HCT116 (cell line): ENCODE measurements at regions not wholly inside any gene's neighbourhood (a gene's known extent, or its start where the extent isn't known, plus 50 kb on each side); places are given as distances from the start of the nearest gene placed in this dataset.

ENCODE experiments used
- ATAC-seq: fragments of 200-7000 bp; cut with Tn5 transposase; 2 replicates; pipeline ENCODE4 v1.9.1; 2020; ENCODE audit warnings: mild to moderate bottlenecking, moderate library complexity
- BruUV-seq: library from RNA; stranded (reverse); fragments of 400-500 nt; replicated peaks from 2 replicates; lab custom pipeline; 2021; lab: Mats Ljungman, UMichigan
- CTCF ChIA-PET: fragments of 300-600 bp; sonication (Branson Sonifier 250); formaldehyde crosslinking; loops from one replicate; lab custom pipeline; 2021; ENCODE audit warnings: antibody characterized with exemption; lab: Charles Lee
- POLR2A ChIA-PET: fragments of 300-600, 350-600 bp; sonication (Branson Sonifier 250); formaldehyde crosslinking; loops from one replicate; lab custom pipeline; 2021; ENCODE audit warnings: antibody characterized with exemption; lab: Charles Lee
- RAD21 ChIA-PET, 2 experiments: fragments of 300-600 bp; sonication (Branson Sonifier 250); formaldehyde crosslinking; loops; one replicate each; lab custom pipeline; 2023; ENCODE audit warnings: low total read pairs in 2 of 2; ENCODE audit not compliant: uncharacterized antibody in 2 of 2, unreplicated experiment in 2 of 2, low non-redundant PET in 1 of 2; lab: Charles Lee
- DNase-seq: peaks from one replicate; pipeline ENCODE4 v3.0.0-alpha.2; 2010; ENCODE audit warnings: low read depth, low spot score
- H2AFZ ChIP-seq: fragments of 200-600 bp; shearing (Covaris generic), sonication (generic); 2 replicates; pipeline ENCODE4 v1.6.1; 2017; ENCODE audit warnings: low read depth, mixed run types, mixed read lengths, antibody characterized with exemption, low read length; ENCODE audit not compliant: poor library complexity, severe bottlenecking
- H3K27ac ChIP-seq: 2 replicates; pipeline ENCODE4 v1.5.1; 2012; ENCODE audit warnings: low read depth, low read length
- H3K27me3 ChIP-seq: fragments of 200-600 bp; sonication (generic); 2 replicates; pipeline ENCODE4 v1.6.1; 2016; ENCODE audit warnings: mixed run types, low read length, mixed read lengths; ENCODE audit not compliant: insufficient read depth
- H3K36me3 ChIP-seq, 2 experiments: fragments of 200-500 bp in 1 of 2; fragments of 200-600 bp in 1 of 2; sonication (Bioruptor generic) in 1 of 2; sonication (generic) in 1 of 2; 2 replicates each; pipeline versions ENCODE4 v1.5.1 to v1.6.1; 2014 to 2016; ENCODE audit warnings: low read length in 2 of 2, inconsistent platforms in 1 of 2, mixed read lengths in 1 of 2, mixed run types in 1 of 2; ENCODE audit not compliant: insufficient read depth in 2 of 2, control insufficient read depth in 1 of 2
- H3K4me1 ChIP-seq, 2 experiments: fragments of 200-600 bp in 1 of 2; sonication (generic) in 1 of 2; 2 replicates each; pipeline versions ENCODE4 v1.5.1 to v1.6.1; 2012 to 2017; ENCODE audit warnings: low read length in 2 of 2, inconsistent platforms in 1 of 2, mild to moderate bottlenecking in 1 of 2, mixed read lengths in 1 of 2, mixed run types in 1 of 2, moderate library complexity in 1 of 2; ENCODE audit not compliant: insufficient read depth in 2 of 2, control insufficient read depth in 1 of 2
- H3K4me2 ChIP-seq: fragments of 200-600 bp; sonication (generic); 2 replicates; pipeline ENCODE4 v1.6.1; 2017; ENCODE audit warnings: mixed run types, low read length, mixed read lengths
- H3K4me3 ChIP-seq, 2 experiments: fragments of 200-600 bp in 1 of 2; sonication (generic) in 1 of 2; replicated peaks in 1 of 2; 2 replicates each; pipeline ENCODE4 v1.5.1; 2011 to 2016; ENCODE audit warnings: low read length in 2 of 2, control low read depth in 1 of 2, low read depth in 1 of 2, mild to moderate bottlenecking in 1 of 2, mixed read lengths in 1 of 2, mixed run types in 1 of 2
- H3K79me2 ChIP-seq: fragments of 200-600 bp; sonication (generic); 2 replicates; pipeline ENCODE4 v1.6.1; 2017; ENCODE audit warnings: mild to moderate bottlenecking, mixed run types, low read length, moderate library complexity, mixed read lengths; ENCODE audit not compliant: insufficient read depth
- H3K9ac ChIP-seq: fragments of 200-600 bp; sonication (generic); 2 replicates; pipeline ENCODE4 v1.6.1; 2016; ENCODE audit warnings: low read length, mixed read lengths
- H3K9me2 ChIP-seq: fragments of 200-600 bp; sonication (generic), shearing (Covaris generic); 2 replicates; pipeline ENCODE4 v1.6.1; 2017; ENCODE audit warnings: mixed run types, mild to moderate bottlenecking, moderate library complexity; ENCODE audit not compliant: insufficient read depth
- H3K9me3 ChIP-seq, 2 experiments: fragments of 200-500 bp in 1 of 2; fragments of 200-600 bp in 1 of 2; sonication (Bioruptor generic) in 1 of 2; sonication (generic) in 1 of 2; 2 replicates each; pipeline ENCODE4 v1.6.1; 2014 to 2017; ENCODE audit warnings: low read length in 2 of 2, mixed read lengths in 2 of 2, inconsistent platforms in 1 of 2, low read depth in 1 of 2, mild to moderate bottlenecking in 1 of 2, mixed run types in 1 of 2, moderate library complexity in 1 of 2; ENCODE audit not compliant: control insufficient read depth in 1 of 2, insufficient read depth in 1 of 2
- H4K20me1 ChIP-seq: fragments of 200-600 bp; sonication (generic), shearing (Covaris generic); 2 replicates; pipeline ENCODE4 v1.6.1; 2017; ENCODE audit warnings: mixed run types, mild to moderate bottlenecking, moderate library complexity; ENCODE audit not compliant: insufficient read depth
- CTCF ChIP-seq, 3 experiments: fragments of 200-600 bp in 1 of 3; sonication (generic) in 1 of 3; IDR thresholded peaks in 2 of 3; conservative IDR thresholded peaks in 1 of 3; 2 replicates each; pipeline ENCODE4 v1.5.1; 2012 to 2017; ENCODE audit warnings: low read depth in 2 of 3, low read length in 2 of 3, antibody characterized with exemption in 1 of 3, borderline replicate concordance in 1 of 3, control low read depth in 1 of 3, mild to moderate bottlenecking in 1 of 3, mixed read lengths in 1 of 3, mixed run types in 1 of 3, moderate library complexity in 1 of 3; ENCODE audit not compliant: insufficient read depth in 1 of 3
- EGR1 ChIP-seq: IDR thresholded peaks from 2 replicates; pipeline ENCODE4 v1.6.1; 2012; ENCODE audit warnings: low read depth
- ELF1 ChIP-seq: IDR thresholded peaks from 2 replicates; pipeline ENCODE4 v1.6.1; 2012; ENCODE audit warnings: low read depth, borderline replicate concordance
- EZH2 ChIP-seq: fragments of 200-600 bp; sonication (generic); IDR thresholded peaks from 2 replicates; pipeline ENCODE4 v1.6.1; 2017; ENCODE audit warnings: antibody characterized with exemption, mixed run types
- EZH2phosphoT487 ChIP-seq: fragments of 200-600 bp; IDR thresholded peaks from 2 replicates; pipeline ENCODE4 v1.6.1; 2018; ENCODE audit warnings: antibody characterized with exemption, borderline replicate concordance
- FOSL1 ChIP-seq: IDR thresholded peaks from 2 replicates; pipeline ENCODE4 v1.6.1; 2012; ENCODE audit warnings: low read depth
- POLR2A ChIP-seq: IDR thresholded peaks from 2 replicates; pipeline ENCODE4 v1.7.0; 2011; ENCODE audit warnings: borderline replicate concordance; ENCODE audit not compliant: insufficient read depth, insufficient read length; ENCODE audit errors: extremely low read depth
- RAD21 ChIP-seq: IDR thresholded peaks from 2 replicates; pipeline ENCODE4 v1.6.1; 2012; ENCODE audit warnings: low read depth, mild to moderate bottlenecking
- REST ChIP-seq: IDR thresholded peaks from 2 replicates; pipeline ENCODE4 v1.6.1; 2012; ENCODE audit warnings: low read depth
- SIN3A ChIP-seq: IDR thresholded peaks from 2 replicates; pipeline ENCODE4 v1.6.1; 2012; ENCODE audit warnings: low read depth
- SP1 ChIP-seq: IDR thresholded peaks from 2 replicates; pipeline ENCODE4 v1.6.1; 2012; ENCODE audit warnings: low read depth
- SRF ChIP-seq: IDR thresholded peaks from 2 replicates; pipeline ENCODE4 v1.6.1; 2012; ENCODE audit warnings: low read depth
- YY1 ChIP-seq: IDR thresholded peaks from 2 replicates; pipeline ENCODE4 v1.6.1; 2011; ENCODE audit warnings: low read length, low read depth, moderate library complexity, mild to moderate bottlenecking; ENCODE audit not compliant: insufficient replicate concordance; ENCODE audit errors: extremely low read depth
- ZBTB33 ChIP-seq: IDR thresholded peaks from 2 replicates; pipeline ENCODE4 v1.6.1; 2011; ENCODE audit warnings: mild to moderate bottlenecking, low read length, moderate library complexity; ENCODE audit not compliant: insufficient replicate concordance; ENCODE audit errors: extremely low read depth
- intact Hi-C: fragments of 100-400 bp; cut with micrococcal nuclease; formaldehyde crosslinking; loops from 2 replicates; pipeline ENCODE4 v1.10.0; 2022
- TF ChIP-seq, protein P1 (sequence below): IDR thresholded peaks from 2 replicates; pipeline ENCODE4 v1.6.1; 2012

DNA sequence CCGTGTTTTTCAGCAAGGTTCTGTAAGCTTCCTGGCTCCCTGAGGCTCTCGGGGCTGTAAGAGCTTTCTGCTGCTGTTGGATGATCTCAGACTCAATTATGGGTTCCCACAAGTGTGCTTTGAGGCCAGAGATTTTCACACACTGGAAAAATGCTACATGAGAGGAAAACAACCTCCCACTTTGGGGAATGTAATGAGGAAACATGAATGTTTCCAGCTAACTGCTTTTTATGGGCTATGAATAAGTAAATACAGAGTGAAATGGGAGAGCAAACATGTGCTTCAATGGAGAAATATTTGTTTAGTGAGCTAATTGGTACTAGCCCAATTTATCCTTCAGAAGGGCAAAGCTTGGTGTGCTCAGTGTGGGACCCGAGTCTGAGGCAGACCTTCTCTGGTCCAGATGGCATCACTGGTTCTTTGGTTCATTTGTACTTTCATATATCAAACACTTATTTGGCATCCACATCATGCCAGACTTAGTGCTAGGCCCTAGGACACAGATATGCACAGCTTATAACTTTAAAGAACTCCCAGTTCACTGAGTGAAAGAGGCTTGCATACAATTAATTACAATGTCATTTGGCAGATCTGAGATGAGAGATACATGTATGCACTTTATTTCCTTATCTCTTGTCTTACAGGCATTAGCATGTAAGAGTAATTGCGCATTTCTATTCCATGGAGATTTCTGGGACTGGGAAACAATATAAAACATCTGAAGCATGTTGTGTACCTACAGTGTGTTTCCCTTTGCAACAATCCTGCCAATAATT is 248.8 kb downstream of the RDH14 start:
- no peaks in the 10 kb centered on the region for H3K4me1 ChIP-seq
- no peaks in the 10 kb centered on the region for H3K36me3 ChIP-seq
- intact Hi-C loops, result no loop called here
- ChIA-PET CTCF (no interaction called here), RAD21 (no interaction called here)
- BruUV-seq, result no TSS peak
- no peaks in the 10 kb centered on the region for H3K9me3 ChIP-seq
- no peak for ATAC-seq
- no peak overlapping the region for H3K9ac ChIP-seq
- no peak overlapping the region for H3K4me2 ChIP-seq
- no peak overlapping the region for H3K4me3 ChIP-seq
- H2AFZ ChIP-seq, result no peak overlapping the region
- H3K27me3 ChIP-seq, result no peaks in the 10 kb centered on the region; the same call in 1 of the 2 replicates
- no peak overlapping the region for H3K27ac ChIP-seq
- H4K20me1 ChIP-seq, result no peaks in the 10 kb centered on the region
- H3K79me2 ChIP-seq, result no peaks in the 10 kb centered on the region
- no peak for DNase-seq
- TF ChIP-seq YY1 (no peak), EGR1 (no peak), CTCF (IDR thresholded peaks at IDR 0.05 in 2 of 3, conservative IDR thresholded peaks at IDR 0.05 in 1 of 3; ENCODE audit: borderline replicate concordance in 1 of 3, insufficient read depth in 1 of 3, low read depth in 2 of 3, low read length in 2 of 3) (no peak), SP1 (no peak), POLR2A (no peak), ELF1 (no peak), EZH2 (no peak), RAD21 (no peak), ZBTB33 (no peak), REST (no peak), FOSL1 (no peak), SIN3A (no peak), EZH2phosphoT487 (no peak), SRF (no peak)
- TF ChIP-seq, protein P1, sequence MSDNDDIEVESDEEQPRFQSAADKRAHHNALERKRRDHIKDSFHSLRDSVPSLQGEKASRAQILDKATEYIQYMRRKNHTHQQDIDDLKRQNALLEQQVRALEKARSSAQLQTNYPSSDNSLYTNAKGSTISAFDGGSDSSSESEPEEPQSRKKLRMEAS, result no peak
- TF ChIP-seq, all 23 proteins: peak for 0
- POLR2A ChIA-PET, result no interaction called here
- no peaks in the 10 kb centered on the region for H3K9me2 ChIP-seq
